ENCODE measurements at regions not wholly inside any gene's neighbourhood (a gene's known extent, or its start where the extent isn't known, plus 50 kb on each side); places are given as distances from the start of the nearest gene placed in this dataset.

DNA sequence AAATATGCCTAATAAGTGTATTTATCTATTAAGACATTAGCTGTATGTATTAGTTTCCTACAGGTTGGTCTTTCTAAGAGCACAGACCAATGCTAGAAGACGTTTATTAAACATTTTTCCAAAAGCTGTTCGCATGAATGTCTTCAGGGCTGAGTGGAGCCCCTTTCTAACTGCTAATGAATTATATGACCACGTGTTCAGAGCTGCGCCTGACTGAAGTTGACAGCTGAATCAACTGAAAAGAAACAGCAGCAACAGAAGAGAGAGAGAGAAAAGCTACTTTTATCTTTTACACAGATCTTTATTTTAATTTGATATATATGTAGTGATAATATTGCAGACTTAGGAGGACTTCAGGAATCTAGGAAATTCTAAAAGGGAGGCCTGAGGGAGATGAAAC, 75.2 kb upstream of the ARID1B start:
- in situ Hi-C loops (cut with MboI; ENCODE audit: low sequenced_read_pairs) = no loop called here
- Histone ChIP-seq H3K27ac (ENCODE audit: insufficient read depth, low read length) (no peak overlapping the region), H3K23ac (ENCODE audit: low read depth, low read length) (no peak overlapping the region), H3K9ac (ENCODE audit: low read depth, low read length) (no peak overlapping the region), H4K8ac (ENCODE audit: low read depth in 2 of 2, low read length in 2 of 2) (no peak overlapping the region), H2BK15ac (ENCODE audit: low read depth, low read length) (no peak overlapping the region), H3K9me3 (ENCODE audit: control insufficient read depth, insufficient read depth, low read length) (no peaks in the 10 kb centered on the region), H3K14ac (replicated peaks; ENCODE audit: low read depth, low read length) (no peak overlapping the region), H2BK20ac (ENCODE audit: low read depth, low read length) (no peak overlapping the region), H2BK120ac (ENCODE audit: low read depth, low read length) (no peak overlapping the region), H3K18ac (ENCODE audit: low read depth, low read length) (no peak overlapping the region), H4K20me1 (ENCODE audit: insufficient read depth, low read length) (no peaks in the 10 kb centered on the region), H3K36me3 (ENCODE audit: control insufficient read depth, insufficient read depth, low read length) (no peaks in the 10 kb centered on the region), H2AK5ac (ENCODE audit: low read depth, low read length) (no peak overlapping the region), H2AK9ac (replicated peaks; ENCODE audit: low read depth, low read length, poor library complexity) (no peak overlapping the region), H3K9me1 (ENCODE audit: insufficient read depth, low read length) (no peaks in the 10 kb centered on the region), H4K91ac (ENCODE audit: insufficient read depth, low read depth, low read length) (no peak overlapping the region), H3K79me1 (ENCODE audit: low read depth in 1 of 2, low read length in 2 of 2) (no peaks in the 10 kb centered on the region), H4K5ac (ENCODE audit: low read depth, low read length) (no peak overlapping the region), H3K4ac (ENCODE audit: low read depth, low read length) (no peak overlapping the region), H3K27me3 (ENCODE audit: control insufficient read depth, insufficient read depth, low read length) (no peaks in the 10 kb centered on the region), H3K4me1 (ENCODE audit: control insufficient read depth, insufficient read depth, low read length) (0 out of 2 replicates have a peak, but pooled peaks cover 2% of the 10 kb centered on the region), H3K4me3 (ENCODE audit: insufficient read depth, low read depth, low read length) (no peak overlapping the region), H2BK5ac (ENCODE audit: low read depth, low read length, poor library complexity, severe bottlenecking) (no peak overlapping the region), H2AFZ (replicated peaks; ENCODE audit: low read length, poor library complexity) (no peak overlapping the region), H3K56ac (ENCODE audit: extremely low read depth, insufficient read depth, low read length) (no peak overlapping the region), H3K4me2 (ENCODE audit: low read depth, low read length) (no peak overlapping the region)
- TF ChIP-seq USF2 (IDR thresholded peaks at IDR 0.05; ENCODE audit: low read depth, low read length) (no peak), MAZ (IDR thresholded peaks at IDR 0.05; ENCODE audit: borderline replicate concordance, low read depth, low read length) (no peak), CEBPB (IDR thresholded peaks at IDR 0.05; ENCODE audit: low read depth, low read length) (no peak), MXI1 (IDR thresholded peaks at IDR 0.05; ENCODE audit: borderline replicate concordance, low read depth, low read length) (no peak), MAFK (IDR thresholded peaks at IDR 0.05; ENCODE audit: low read depth, low read length) (no peak), NFE2L2 (IDR thresholded peaks at IDR 0.05; ENCODE audit: low read depth, low read length) (no peak), FOS (IDR thresholded peaks at IDR 0.05; ENCODE audit: low read depth, low read length) (no peak), POLR2A (IDR thresholded peaks at IDR 0.05; ENCODE audit: low read depth, low read length) (no peak), RAD21 (IDR thresholded peaks at IDR 0.05; ENCODE audit: low read length) (no peak), RCOR1 (IDR thresholded peaks at IDR 0.05; ENCODE audit: insufficient replicate concordance, low read length) (no peak)
- ChIA-PET CTCF (no interaction called here), POLR2A (ENCODE audit: unreplicated experiment) (interaction anchor here (0.6 kb wide), 1 partner anchor 53 kb away, joined by 4 read pairs; no protein-coding TSS in a partner anchor)
- WGBS, 2 experiments (ENCODE audit: extremely low coverage in 2 of 2, insufficient read length in 1 of 2) = 60% methylated on average over 2 of the region's 4 CpGs; no CpG with 5 or more reads in 1 of the 2 experiments
- BruUV-seq (replicated peaks) = no TSS peak
- dilution Hi-C loops (cut with HindIII; ENCODE audit: low sequenced_read_pairs, unreplicated experiment) = no loop called here
- intact Hi-C loops (cut with micrococcal nuclease) = no loop called here
- DNase-seq (no peak), ATAC-seq (ENCODE audit: low read depth) (no peak)
